Cardiac fibroblast (primary cell): ENCODE measurements at regions not wholly inside any gene's neighbourhood (a gene's known extent, or its start where the extent isn't known, plus 50 kb on each side); places are given as distances from the start of the nearest gene placed in this dataset.

Source experiments
- DNase-seq, 2 donors: peaks; one replicate each; pipeline versions ENCODE4 v3.0.0 to v3.0.0-alpha.2; 2010; ENCODE audit warnings: low read depth in 2 of 2
- H3K4me3 ChIP-seq, 2 donors: replicated peaks in 1 of 2; 1 replicate in 1 of 2; 2 replicates in 1 of 2; pipeline ENCODE4 v1.5.1; 2011; ENCODE audit warnings: low read depth in 2 of 2, low read length in 2 of 2, mild to moderate bottlenecking in 2 of 2, moderate library complexity in 1 of 2
- CTCF ChIP-seq: IDR thresholded peaks from one replicate; pipeline ENCODE4 v1.5.1; 2011; ENCODE audit warnings: low read depth, mild to moderate bottlenecking, low read length, inconsistent platforms

- no peak for TF ChIP-seq CTCF
- DNase-seq = no peak
- H3K4me3 ChIP-seq = no peak overlapping the region
These were observed 190.9 kb downstream of the VCY1B start for GRCh38 chrY:14246948-14247347.

- no peak overlapping the region for H3K4me3 ChIP-seq
- no peak for DNase-seq
- TF ChIP-seq CTCF = no peak
These were observed 193.0 kb downstream of the VCY1B start for GRCh38 chrY:14248878-14249576.

GRCh38 chrY:14255965-14256816 is 200.2 kb downstream of the VCY1B start:
- no peak for DNase-seq
- TF ChIP-seq CTCF = no peak
- no peak overlapping the region for H3K4me3 ChIP-seq

- no peak for TF ChIP-seq CTCF
- no peak for DNase-seq
- no peak overlapping the region for H3K4me3 ChIP-seq
These were observed 200.8 kb downstream of the VCY1B start for GRCh38 chrY:14256817-14257168.

- no peak for DNase-seq
- no peak for TF ChIP-seq CTCF
These were observed 221.0 kb downstream of the VCY1B start for GRCh38 chrY:14277029-14277428.

GRCh38 chrY:14290656-14291375 is 233.5 kb upstream of the NLGN4Y start:
- no peak for DNase-seq
- H3K4me3 ChIP-seq = no peak overlapping the region
- TF ChIP-seq CTCF = no peak

More at GRCh38 chrY:14277029-14277428, 221.0 kb downstream of the VCY1B start:
- H3K4me3 ChIP-seq = no peak overlapping the region
